ENCODE measurements at regions not wholly inside any gene's neighbourhood (a gene's known extent, or its start where the extent isn't known, plus 50 kb on each side); places are given as distances from the start of the nearest gene placed in this dataset.
"Not testable (repeated sequence)": the region's sequence is repeated elsewhere in the genome, so short reads cannot be mapped to it uniquely, and the experiment has no call there.

- DNase-seq (ENCODE audit: low read depth in 2 of 2), result not testable (repeated sequence)
Measured at GRCh38 chr16:29219562-29219961, 186.9 kb downstream of the NPIPB11 start.

- DNase-seq (ENCODE audit: low read depth in 2 of 2), result not testable (repeated sequence)
Measured at GRCh38 chr16:29218649-29219048, 187.9 kb downstream of the NPIPB11 start.

GRCh38 chr16:29218171-29218570 is 188.3 kb downstream of the NPIPB11 start:
- DNase-seq (ENCODE audit: low read depth in 2 of 2), result not testable (repeated sequence)

GRCh38 chr16:29217752-29218126 is 188.8 kb downstream of the NPIPB11 start:
- DNase-seq (ENCODE audit: low read depth in 2 of 2), result not testable (repeated sequence)

GRCh38 chr16:29217104-29217751 is 189.3 kb downstream of the NPIPB11 start:
- not testable (repeated sequence) for DNase-seq (ENCODE audit: low read depth in 2 of 2)

GRCh38 chr16:29213770-29214169 is 192.7 kb downstream of the NPIPB11 start:
- DNase-seq (ENCODE audit: low read depth in 2 of 2), result not testable (repeated sequence)

- not testable (repeated sequence) for DNase-seq (ENCODE audit: low read depth in 2 of 2)
Measured at GRCh38 chr16:29213251-29213650, 193.3 kb downstream of the NPIPB11 start.

GRCh38 chr16:29212084-29213027 is 194.2 kb downstream of the NPIPB11 start:
- DNase-seq (ENCODE audit: low read depth in 2 of 2), result not testable (repeated sequence)

- not testable (repeated sequence) for DNase-seq (ENCODE audit: low read depth in 2 of 2)
Measured at GRCh38 chr16:29211456-29211855, 195.1 kb downstream of the NPIPB11 start.

GRCh38 chr16:29210299-29211150 is 196.0 kb downstream of the NPIPB11 start:
- not testable (repeated sequence) for DNase-seq (ENCODE audit: low read depth in 2 of 2)

- DNase-seq (ENCODE audit: low read depth in 2 of 2), result not testable (repeated sequence)
Measured at GRCh38 chr16:29206120-29206519, 200.4 kb downstream of the NPIPB11 start.

- DNase-seq (ENCODE audit: low read depth in 2 of 2), result not testable (repeated sequence)
Measured at GRCh38 chr16:29205151-29205550, 201.4 kb downstream of the NPIPB11 start.

- no peak for DNase-seq (ENCODE audit: low read depth in 2 of 2)
Measured at GRCh38 chr16:29204806-29205135, 201.7 kb downstream of the NPIPB11 start.

- DNase-seq (ENCODE audit: low read depth in 2 of 2), result not testable (repeated sequence)
Measured at GRCh38 chr16:29203933-29204805, 202.3 kb downstream of the NPIPB11 start.

- DNase-seq (ENCODE audit: low read depth in 2 of 2), result not testable (repeated sequence)
Measured at GRCh38 chr16:29203046-29203932, 203.2 kb downstream of the NPIPB11 start.

- not testable (repeated sequence) for DNase-seq (ENCODE audit: low read depth in 2 of 2)
Measured at GRCh38 chr16:29202642-29203041, 203.9 kb downstream of the NPIPB11 start.

- not testable (repeated sequence) for DNase-seq (ENCODE audit: low read depth in 2 of 2)
Measured at GRCh38 chr16:29202025-29202632, 204.4 kb downstream of the NPIPB11 start.

GRCh38 chr16:29201296-29202024 is 205.1 kb downstream of the NPIPB11 start:
- DNase-seq (ENCODE audit: low read depth in 2 of 2), result not testable (repeated sequence)

- DNase-seq (ENCODE audit: low read depth in 2 of 2), result not testable (repeated sequence)
Measured at GRCh38 chr16:29200681-29201080, 205.8 kb downstream of the NPIPB11 start.
